NCI-H774 (cell line): ENCODE measurements at regions not wholly inside any gene's neighbourhood (a gene's known extent, or its start where the extent isn't known, plus 50 kb on each side); places are given as distances from the start of the nearest gene placed in this dataset.
A peak's percentile ranks its signal among the peaks of the same experiment; 100 is the strongest.
"Not testable (repeated sequence)": the region's sequence is repeated elsewhere in the genome, so short reads cannot be mapped to it uniquely, and the experiment has no call there.

Experiments
- DNase-seq: peaks from one replicate; lab custom pipeline; 2025; lab: John Stamatoyannopoulos, UW

DNA sequence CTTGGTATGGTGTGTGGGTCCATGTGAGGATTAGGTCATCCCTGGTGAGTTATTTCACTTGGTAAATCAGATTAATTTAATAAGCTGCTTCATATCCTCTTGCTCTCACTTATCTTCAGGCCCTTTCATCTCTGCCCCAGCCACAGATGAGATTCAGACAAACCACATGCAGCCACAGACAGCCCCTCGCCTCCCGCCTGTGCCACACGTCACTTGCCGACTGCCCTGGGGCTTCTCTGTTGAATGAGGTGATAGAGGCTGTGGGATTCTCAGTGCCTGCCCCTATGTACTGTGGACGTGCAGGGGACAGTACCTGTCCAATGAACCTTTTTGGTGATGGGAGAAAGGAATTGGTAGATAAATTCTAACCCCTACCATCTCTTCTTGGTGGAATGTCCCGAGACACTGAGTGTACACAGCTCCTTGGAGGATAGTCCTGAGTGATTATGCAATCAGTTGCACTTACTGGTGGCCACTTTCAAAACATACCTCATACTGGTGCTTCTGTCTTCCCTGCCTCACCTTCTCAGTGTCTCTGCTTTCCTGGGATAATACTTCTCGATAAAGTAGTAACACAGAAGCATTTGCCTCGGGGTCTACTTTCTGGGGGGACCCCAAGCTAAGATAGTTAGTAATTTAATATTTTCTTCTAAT is 248.7 kb downstream of the TTC6 start:
- DNase-seq, result no peak

DNA sequence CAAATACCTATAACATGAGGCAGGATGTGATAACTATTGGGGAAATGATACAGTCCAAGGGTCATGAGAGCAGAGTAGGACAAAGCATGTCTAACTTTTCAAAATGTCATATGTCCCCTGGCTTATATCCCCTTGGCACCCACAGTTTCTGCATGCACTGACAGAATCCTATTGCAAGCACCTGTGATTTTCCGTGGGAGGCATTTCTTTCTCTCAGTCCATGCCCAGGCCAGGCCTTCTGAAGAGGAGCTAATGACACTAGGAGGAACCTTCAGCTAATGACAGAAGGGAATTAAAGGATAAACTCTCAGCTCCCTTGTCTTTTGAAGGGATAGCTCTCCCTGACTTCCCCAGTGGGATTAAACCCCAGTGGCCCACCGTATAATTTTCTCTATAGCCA is 249.2 kb downstream of the TTC6 start:
- no peak for DNase-seq

DNA sequence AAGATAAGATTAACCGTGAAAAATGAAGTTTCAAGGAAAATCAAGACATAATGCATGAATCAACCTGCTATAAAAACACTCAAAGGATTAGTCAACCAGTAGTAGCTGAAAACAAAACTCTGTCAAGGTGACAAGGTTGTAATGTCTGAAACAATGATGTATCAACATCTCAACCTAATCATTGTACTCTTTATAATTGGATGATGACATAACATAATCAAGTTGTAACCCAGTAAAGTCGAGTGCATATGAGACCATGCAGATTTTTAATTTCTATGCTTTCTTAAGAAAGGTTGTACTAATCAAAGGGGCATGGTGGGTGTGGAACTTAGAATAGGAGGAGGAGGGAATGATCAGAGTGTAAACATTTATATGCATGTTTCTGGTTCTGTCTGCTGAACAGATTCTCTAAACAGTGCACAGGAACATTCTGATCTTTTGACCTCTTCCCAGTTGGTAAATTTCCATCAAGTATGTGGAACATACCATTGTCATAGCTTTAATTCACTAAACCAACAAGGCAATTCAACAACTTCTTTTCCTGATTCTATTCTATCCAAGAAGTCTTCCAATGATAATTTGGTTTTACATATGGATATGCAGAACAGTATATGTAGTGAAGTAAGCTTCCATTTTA is 253.7 kb downstream of the TTC6 start:
- no peak for DNase-seq

DNA sequence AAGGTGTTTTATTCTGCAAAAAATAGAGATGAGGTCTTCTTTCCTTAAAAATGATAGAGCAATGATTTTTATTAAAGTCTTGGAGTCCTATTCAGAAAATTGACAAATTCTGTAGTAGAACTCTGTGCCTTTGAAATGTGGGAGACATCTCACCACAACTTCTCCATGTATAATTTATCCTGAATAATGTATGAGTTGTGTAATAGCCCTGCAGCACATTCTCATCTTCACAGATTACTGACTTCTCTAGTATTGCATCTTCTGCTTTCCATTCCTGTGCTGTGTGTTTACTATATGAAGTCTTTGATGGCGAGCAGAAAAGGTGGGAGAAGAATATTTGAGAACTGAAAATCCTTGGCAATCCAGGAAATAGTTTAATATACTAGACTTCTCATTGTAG is 255.6 kb downstream of the TTC6 start:
- DNase-seq, result no peak

DNA sequence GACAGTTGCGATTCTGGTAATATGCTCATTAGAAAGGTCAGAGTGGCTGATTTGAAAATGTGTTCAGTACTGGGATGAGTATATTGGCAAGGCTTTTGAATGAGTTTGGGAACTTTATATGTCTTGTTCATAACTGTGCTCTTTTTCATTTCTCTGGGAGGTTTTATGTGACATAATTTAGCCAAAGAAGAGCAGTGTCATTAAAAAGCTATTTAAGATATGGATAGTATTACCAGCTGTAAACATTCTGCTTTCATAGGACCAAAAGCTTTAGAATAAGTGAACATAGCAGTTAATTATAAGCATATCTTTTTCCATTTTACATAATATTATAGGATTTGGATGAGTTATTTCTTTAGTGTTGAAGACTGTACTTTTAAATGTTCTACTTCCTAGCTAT is 260.4 kb downstream of the TTC6 start:
- no peak for DNase-seq

DNA sequence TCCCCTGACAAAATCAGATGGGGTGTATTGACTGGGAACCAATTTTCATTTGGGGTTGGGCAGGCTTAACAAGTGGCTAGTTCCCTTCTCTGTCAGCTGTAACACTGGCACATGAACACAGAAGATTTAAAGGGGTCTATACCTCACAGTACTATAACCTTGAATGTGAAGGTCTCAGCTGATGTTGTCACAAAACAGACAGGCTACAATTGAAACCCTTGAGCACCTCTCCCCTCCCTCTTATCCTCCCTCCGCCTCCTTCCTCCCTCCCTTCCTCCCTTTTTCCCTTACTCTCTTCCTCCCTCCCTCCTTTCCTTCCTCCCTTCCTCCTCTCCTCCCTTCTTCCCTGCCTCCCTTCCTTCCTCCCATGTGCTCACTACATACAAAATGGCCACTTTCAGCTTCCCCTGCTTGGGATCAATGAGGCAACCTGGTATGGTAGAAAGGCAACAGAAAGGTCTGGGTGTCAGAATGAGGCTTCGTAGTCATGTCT is 262.4 kb downstream of the TTC6 start:
- DNase-seq, result no peak

DNA sequence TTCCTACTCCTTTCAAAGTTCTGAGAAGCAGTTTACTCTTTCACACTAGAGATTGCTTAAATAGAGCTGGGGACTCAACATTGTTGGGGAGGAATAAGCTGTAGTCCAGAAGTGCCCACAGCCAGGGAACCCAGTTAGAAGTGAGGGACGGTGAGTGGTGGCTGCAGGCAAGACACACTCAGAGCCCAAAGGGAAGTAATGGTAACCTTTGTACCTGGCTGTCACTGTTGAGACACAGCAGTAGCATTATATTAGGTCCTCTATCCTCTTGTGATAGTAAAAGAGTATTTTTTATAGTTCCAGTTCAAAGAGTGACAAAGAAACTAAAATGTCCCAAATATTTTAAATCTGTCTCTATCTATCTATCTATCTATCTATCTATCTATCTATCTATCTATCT is 263.3 kb downstream of the TTC6 start:
- DNase-seq, result no peak

DNA sequence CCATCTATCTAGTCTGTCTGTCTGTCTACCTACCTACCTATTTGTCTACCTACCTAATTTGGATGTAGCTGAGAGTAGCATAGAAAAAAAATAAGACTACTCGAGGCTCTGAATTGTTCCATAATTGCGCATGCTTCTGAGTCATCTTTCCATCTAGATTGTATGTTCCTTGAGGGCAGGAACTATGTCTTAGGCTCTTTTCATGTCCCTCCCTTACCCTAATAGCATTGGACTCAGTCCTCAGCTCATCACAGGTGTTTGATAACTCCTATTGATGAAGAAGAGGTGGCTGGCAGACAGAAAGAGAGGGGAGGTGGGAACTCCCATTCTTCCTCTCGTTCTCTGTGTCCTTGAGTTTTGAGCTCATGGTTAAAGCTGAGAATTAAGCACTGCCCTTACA is 263.7 kb downstream of the TTC6 start:
- DNase-seq, result no peak

DNA sequence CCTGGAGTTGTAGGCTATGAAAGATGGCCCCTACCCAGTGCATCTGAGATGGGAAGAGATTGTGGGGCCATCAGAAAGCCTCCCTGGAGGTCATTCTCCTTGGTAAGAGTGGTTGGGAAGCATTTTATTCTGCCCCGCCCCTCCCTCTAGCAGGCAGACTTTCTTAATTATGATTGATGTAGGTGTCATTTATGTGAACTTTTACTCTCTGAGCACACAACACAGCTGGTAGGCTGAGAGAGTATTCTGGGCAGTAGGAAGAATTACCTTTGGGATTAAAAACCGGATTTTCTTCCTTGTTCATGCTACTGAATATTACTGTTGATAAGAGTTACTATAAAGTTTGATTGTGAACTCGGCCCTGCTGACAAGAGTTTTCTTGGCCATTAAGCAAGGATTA is 266.8 kb downstream of the TTC6 start:
- no peak for DNase-seq

DNA sequence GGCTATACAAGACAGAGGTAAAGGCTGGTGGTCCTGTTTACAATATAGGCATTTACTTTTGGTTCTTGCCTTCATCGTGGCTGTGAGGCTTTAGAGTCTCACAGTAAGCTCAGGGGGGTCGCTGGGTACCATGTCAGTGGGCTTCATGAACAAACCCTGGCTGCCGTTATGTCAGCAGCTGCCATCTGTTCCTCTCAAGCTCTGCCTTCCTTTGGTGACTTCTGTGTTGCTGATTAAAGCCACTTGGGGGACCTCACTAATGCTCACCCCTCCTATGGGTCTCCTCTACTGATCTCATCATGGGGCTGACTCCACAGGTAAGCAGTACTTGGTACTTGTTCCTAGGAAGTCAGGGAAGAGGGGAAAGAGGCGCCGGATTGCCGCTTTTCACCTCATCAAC is 268.7 kb downstream of the TTC6 start:
- DNase-seq, result no peak

DNA sequence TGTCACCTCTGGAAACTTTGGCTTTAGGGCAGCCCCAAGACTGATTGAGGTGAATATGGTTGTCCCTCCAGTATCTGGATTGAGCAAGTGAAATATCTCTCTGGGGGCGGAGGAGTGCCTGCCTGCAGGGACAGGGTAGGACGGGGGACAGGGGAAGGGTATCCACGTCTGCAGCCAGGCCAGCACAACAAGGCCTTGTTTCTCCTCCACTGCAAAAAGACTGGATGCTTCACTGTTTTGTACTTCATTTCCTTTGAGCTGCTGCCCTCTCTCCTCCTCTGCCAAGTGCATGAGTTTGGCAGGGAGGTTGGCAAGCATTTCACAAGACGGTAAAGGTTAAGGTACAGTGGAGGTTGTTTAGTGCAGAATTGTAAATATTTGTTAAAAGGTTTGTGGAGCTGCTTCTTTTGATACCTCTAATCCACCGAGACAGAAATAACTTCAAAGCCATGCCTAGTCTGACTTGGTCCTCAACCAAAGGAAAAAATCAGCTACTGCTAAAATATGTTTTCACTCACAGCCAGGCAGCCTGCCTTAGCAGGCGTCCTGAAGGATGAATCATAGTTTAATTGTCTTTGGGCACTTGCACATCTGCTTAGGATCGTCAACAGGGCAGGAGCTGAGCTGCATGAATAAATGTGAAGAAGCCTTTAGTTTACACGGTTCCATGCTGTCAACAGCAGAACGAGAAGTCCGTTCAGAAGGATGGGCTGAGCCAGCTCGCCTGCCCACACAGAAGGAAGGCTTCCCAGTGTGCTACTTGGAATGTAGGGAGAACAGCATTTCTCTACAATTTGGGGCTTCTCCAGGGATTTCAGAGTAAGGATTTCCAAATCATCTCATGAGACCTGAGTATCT is 269.7 kb downstream of the TTC6 start:
- no peak for DNase-seq

DNA sequence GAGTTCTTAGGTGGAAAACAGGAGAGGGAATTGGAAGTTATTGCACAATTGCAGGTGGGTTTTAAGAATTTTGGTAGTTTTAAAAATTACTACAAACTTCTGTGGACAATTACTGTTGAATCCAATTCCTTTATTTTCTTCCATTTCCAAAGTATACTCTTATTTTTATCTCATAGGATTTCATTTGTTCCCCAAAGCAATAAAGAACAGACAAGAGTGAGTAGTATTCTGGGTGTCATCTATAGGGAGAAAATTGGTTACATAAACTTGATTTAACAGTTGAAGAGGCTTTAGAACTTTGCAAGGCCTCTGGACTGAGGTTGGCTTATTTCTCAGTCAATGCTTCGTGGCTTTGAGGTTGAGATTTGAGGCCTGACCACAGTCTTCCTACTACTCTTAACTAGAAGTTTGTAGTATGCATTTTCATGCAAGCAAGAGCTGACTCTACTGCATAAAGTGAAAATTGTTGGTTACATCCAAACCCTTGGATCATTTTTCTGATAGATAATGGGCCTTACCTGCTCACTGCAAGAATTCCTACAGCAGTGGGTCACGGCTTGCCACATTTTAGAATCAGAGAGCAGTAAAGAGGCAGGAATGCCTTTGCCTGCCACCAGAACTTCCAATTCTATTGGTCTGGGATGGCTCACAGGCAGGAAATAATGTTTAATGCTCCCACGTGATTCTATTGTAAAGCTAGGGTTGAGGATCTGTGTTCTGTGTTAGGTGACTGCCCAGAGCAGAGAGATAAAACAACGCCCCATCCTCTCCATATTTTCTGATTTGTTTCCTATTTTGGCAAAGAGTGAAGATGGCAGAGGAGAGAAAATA is 270.5 kb downstream of the TTC6 start:
- no peak for DNase-seq

DNA sequence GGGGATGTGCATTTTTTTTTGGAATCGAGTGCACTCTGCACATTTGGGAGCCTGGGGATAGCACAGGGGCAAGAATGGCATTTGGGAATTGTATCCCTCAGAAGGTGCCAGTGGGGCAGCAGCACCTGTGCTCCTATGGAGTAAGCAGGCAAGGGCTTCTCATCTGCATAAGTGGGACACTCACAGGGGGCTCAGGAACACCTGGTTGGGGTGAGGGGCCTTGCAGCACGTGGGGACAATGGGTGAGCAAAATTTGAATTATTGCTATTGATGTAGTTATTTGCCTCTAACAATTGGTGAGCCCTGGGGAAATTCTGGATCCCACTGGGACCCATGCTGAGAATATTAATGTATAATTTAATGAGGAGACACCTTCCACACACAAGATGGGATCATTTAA is 274.2 kb downstream of the TTC6 start:
- no peak for DNase-seq

DNA sequence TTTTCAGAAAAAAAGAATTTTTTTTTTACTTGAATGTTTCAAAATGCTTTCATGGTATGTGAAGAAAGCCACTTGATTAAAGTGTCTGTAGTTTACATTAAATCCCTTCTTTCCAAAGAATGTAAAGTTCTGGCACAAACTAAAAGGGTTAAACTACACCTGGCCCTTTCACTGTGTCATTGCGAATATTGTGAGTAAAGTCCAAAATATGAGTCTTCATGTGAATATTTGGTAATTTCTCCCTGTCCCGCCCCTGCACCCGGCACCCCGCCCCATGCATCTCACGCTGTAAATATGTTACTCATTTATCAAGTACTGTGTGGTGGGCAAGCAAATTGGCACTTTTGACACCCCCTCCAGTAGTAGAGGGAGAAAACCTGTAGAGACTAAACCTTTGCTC is 274.7 kb downstream of the TTC6 start:
- no peak for DNase-seq

DNA sequence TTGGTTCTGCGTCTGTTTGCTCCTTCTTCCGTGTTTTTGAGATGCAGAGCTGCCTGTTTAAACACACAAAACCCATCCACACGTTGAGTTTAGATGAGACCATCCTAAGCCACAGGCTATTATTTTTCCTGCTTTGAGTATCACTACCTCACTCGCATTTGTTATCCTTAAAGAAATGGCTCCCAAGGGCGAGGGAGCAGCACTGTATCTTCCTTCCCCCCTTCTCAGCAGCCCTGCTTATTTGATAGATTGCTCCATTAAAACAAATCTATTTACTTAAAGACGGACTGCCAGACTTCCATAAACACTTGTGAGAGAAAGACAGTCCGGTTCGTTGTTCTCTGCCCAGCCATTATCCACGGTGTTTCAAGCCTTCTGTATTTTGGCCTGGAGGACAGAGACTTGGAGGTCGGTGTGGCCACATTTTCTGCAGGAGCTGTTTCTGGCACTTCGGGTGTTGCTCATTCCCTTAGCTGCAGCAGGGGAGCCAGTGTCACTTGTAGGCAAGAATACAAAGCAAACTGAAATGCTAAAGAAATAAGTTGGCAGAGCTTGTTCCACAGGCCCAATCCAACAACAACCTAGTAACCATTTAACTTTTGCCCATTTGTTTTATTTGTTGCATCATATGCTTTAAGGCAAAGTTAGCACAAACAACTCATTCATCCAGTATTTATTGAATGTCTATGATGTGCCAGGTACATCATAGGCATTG is 275.4 kb downstream of the TTC6 start:
- DNase-seq, result no peak

DNA sequence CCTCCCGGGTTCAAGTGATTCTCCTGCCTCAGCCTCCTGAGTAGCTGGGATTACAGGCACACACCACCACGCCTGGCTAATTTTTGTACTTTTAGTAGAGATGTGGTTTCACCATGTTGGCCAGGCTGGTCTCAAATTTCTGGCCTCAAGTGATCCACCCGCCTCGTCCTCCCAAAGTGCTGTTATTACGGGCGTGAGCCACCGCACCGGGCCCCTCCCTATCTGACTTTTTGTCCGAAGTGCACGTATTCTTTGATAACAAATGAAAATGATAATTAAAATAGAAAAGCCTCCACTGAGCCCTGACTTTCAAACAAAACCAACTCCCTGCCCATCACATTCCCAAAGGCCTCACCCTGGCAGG is 278.6 kb downstream of the TTC6 start:
- not testable (repeated sequence) for DNase-seq

DNA sequence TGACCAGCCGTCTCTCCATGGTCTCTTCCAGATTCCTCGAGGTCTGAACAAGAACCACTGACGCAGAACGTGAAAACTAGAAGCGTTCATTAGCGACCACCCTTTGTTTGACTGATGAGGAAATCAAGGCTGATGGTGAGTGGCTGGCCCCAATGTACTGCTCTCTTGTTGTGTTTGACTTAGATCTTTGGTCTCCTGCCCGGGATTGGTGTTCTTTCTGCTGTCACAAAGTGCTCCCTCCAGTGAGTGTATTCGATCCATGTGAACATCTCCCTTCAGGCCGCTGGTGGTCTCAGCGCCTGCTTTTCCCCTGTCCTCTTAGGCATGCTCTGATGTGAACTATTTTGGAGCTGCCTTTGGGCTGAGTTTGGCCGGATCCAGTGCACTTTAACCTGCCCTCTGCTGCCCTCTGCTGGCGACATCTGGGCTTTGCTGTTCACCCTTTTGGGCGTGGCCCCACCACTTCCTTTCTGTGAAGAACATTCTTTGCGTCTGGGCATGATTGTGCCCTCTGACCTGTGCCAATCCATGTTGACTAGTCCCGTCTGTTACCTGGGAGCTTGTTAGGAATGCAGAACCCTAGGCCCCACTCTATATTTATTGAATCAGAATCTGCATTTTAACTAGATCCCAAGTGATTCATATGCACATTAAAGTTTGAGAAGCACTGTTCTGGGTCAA is 279.1 kb downstream of the TTC6 start:
- peak; percentile 70 for DNase-seq

DNA sequence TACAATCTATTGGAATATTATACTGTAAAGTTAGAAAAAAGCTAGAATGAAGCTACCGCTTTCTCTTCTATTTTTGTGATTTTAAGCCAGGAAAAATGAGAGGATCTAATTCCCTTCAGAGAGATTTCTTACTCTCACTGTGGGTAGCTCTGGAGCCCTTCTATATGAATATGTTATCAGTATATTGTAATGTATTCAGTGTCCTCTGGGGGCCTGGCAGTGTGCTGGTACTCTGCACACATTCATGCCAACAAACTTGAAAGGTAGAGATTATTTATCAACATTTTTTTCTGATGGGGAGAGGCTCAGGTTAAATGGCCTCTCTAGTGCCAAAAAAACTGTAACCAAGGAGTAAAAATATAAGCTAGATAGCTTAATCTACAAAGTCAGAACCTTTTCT is 292.8 kb downstream of the TTC6 start:
- no peak for DNase-seq

DNA sequence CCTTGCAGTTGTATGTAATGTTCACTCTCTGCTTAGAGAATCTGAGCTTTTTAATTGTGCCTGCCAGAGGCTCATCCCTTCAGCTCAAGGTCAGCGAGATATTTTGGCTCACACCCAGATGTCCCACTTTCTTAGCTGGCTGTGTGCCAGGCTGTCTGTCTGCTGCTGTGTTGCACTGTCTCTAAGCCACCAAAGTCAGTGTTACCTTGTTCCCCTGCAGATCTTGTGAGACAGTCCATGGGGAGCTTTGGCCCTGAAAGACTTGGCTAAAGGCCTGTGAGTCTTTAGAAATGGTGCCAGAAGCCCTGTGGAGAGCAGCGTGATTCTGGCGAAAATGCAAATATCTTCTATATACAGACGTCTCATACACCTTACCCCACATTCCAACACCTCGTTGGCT is 293.7 kb downstream of the TTC6 start:
- DNase-seq, result no peak

DNA sequence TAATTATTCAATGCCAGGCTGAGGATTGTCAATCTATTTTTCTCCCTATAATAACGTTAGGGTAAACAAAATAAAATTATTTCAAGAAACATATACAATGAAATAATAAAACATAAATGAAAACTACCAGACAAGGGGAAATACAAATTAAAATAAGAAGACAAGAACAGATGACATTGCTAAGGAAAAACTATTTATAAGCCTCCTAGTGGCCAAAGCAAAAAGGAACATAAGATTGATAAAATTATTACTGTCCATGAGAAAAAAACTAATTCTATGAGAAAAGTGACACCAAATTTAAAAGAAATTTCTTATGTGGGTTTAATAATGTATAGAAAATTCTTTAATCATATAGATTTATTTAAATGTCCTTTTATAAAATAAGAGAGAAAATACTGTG is 294.7 kb downstream of the TTC6 start:
- no peak for DNase-seq

DNA sequence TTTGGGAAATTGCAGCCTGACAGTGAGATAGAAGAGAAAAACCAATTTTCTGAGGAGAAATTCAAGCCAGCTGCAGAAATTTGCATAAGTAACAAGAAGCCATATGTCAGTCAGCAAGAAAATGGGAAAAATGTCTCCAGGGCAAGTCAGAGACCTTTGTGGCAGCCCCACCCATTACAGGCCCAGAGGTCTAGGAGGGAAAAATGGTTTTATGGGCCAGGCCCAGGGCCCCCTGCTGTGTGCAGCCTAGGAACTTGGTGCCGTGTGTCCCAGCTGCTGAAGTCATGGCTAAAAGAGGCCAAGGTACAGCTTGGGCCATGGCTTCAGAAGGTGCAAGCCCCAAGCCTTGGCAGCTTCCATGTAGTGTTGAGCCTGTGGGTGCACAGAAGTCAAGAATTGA is 296.1 kb downstream of the TTC6 start:
- not testable (repeated sequence) for DNase-seq
